GM12878 (cell line): ENCODE measurements at regions not wholly inside any gene's neighbourhood (a gene's known extent, or its start where the extent isn't known, plus 50 kb on each side); places are given as distances from the start of the nearest gene placed in this dataset.

Experiments used
- ATAC-seq: fragments of 200-7000 bp; cut with Tn5 transposase; 3 replicates; pipeline ENCODE4 v1.9.1; 2020; ENCODE audit warnings: mild to moderate bottlenecking, moderate library complexity
- BruUV-seq: library from RNA; stranded (reverse); fragments of 400-500 nt; replicated peaks from 2 replicates; lab custom pipeline; 2021; lab: Mats Ljungman, UMichigan
- CTCF ChIA-PET: fragments of 300-600 bp; sonication (Branson Sonifier 250); formaldehyde crosslinking; extraction: SDS; loops from one replicate; lab custom pipeline; 2021; ENCODE audit warnings: inconsistent platforms; lab: Yijun Ruan, JAX
- POLR2A ChIA-PET: fragments of 350-600 bp; formaldehyde crosslinking; extraction: SDS; loops from one replicate; lab custom pipeline; 2021; ENCODE audit warnings: inconsistent platforms; lab: Charles Lee
- RAD21 ChIA-PET: fragments of 300-600 bp; sonication (Branson Sonifier 250); formaldehyde crosslinking; loops from one replicate; lab custom pipeline; 2023; ENCODE audit warnings: antibody characterized with exemption; ENCODE audit not compliant: unreplicated experiment; lab: Charles Lee
- SMC1A ChIA-PET: fragments of 300-600 bp; sonication (Branson Sonifier 250); formaldehyde crosslinking; loops from one replicate; lab custom pipeline; 2023; ENCODE audit not compliant: unreplicated experiment, uncharacterized antibody; lab: Charles Lee
- DNase-seq: peaks from one replicate; pipeline ENCODE4 v3.0.0-alpha.2; 2011; ENCODE audit warnings: low read depth, low spot score
- FAIRE-seq: peaks from 3 replicates; lab custom pipeline; 2011; peaks lifted over from hg19 to GRCh38; lab: Jason Lieb, UNC
- H2AFZ ChIP-seq: 2 replicates; pipeline ENCODE4 v1.6.0; 2011; ENCODE audit warnings: low read depth, low read length, control low read depth; ENCODE audit not compliant: control insufficient read depth
- H3K27ac ChIP-seq: 2 replicates; pipeline ENCODE4 v1.5.1; 2011; ENCODE audit warnings: control low read depth; ENCODE audit not compliant: control insufficient read depth, insufficient read depth
- H3K27me3 ChIP-seq, 2 experiments: replicated peaks in 1 of 2; 2 replicates each; pipeline versions ENCODE4 v1.6.0 to v1.6.1; 2011; ENCODE audit warnings: low read length in 1 of 2; ENCODE audit not compliant: control insufficient read depth in 2 of 2, insufficient read depth in 2 of 2
- H3K36me3 ChIP-seq, 2 experiments: 2 replicates each; pipeline ENCODE4 v1.5.1; 2011; ENCODE audit warnings: low read length in 1 of 2; ENCODE audit not compliant: control insufficient read depth in 2 of 2, insufficient read depth in 2 of 2
- H3K4me1 ChIP-seq: 2 replicates; pipeline ENCODE4 v1.6.1; 2011; ENCODE audit warnings: mild to moderate bottlenecking, low read length, moderate library complexity, mixed read lengths; ENCODE audit not compliant: control insufficient read depth, insufficient read depth
- H3K4me2 ChIP-seq: 2 replicates; pipeline ENCODE4 v1.6.0; 2011; ENCODE audit warnings: control low read depth; ENCODE audit not compliant: control insufficient read depth, insufficient read depth
- H3K4me3 ChIP-seq: fragments of 200-600 bp; sonication (generic); 2 replicates; pipeline ENCODE4 v1.5.1; 2016
- H3K79me2 ChIP-seq: 2 replicates; pipeline ENCODE4 v1.6.0; 2011; ENCODE audit warnings: low read length; ENCODE audit not compliant: control insufficient read depth, insufficient read depth
- H3K9ac ChIP-seq: 2 replicates; pipeline ENCODE4 v1.8.0; 2011; ENCODE audit warnings: low read length, control low read depth, mixed read lengths; ENCODE audit not compliant: control insufficient read depth, insufficient read depth
- H3K9me3 ChIP-seq: replicated peaks from 3 replicates; pipeline ENCODE4 v1.5.1; 2011; ENCODE audit warnings: mild to moderate bottlenecking, low read length; ENCODE audit not compliant: control insufficient read depth, insufficient read depth
- H4K20me1 ChIP-seq: 2 replicates; pipeline ENCODE4 v1.6.0; 2011; ENCODE audit not compliant: control insufficient read depth, insufficient read depth
- ASH2L ChIP-seq: fragments of 300-600, 200-600 bp; sonication (generic); IDR thresholded peaks from 2 replicates; pipeline ENCODE4 v1.6.1; 2017; ENCODE audit warnings: low read depth, mild to moderate bottlenecking, borderline replicate concordance
- CBFB ChIP-seq: IDR thresholded peaks from 2 replicates; pipeline ENCODE4 v1.6.1; 2016; ENCODE audit warnings: antibody characterized with exemption, low read depth
- E4F1 ChIP-seq: fragments of 450-650 bp; IDR thresholded peaks from 2 replicates; pipeline ENCODE4 v1.6.1; 2018; ENCODE audit warnings: borderline replicate concordance, mild to moderate bottlenecking; ENCODE audit not compliant: partially characterized antibody
- MEF2B ChIP-seq: fragments of 450-650 bp; IDR thresholded peaks from 2 replicates; pipeline ENCODE4 v1.6.1; 2018; ENCODE audit warnings: mild to moderate bottlenecking, moderate library complexity; ENCODE audit not compliant: partially characterized antibody, poor library complexity, severe bottlenecking
- PRDM15 ChIP-seq: fragments of 450-650 bp; formaldehyde crosslinking; IDR thresholded peaks from 2 replicates; pipeline ENCODE4 v1.4.0; 2020; ENCODE audit warnings: mild to moderate bottlenecking, moderate library complexity
- SPI1 ChIP-seq: IDR thresholded peaks from 2 replicates; pipeline ENCODE4 v1.6.1; 2011; ENCODE audit warnings: low read depth, mild to moderate bottlenecking, low read length, moderate library complexity, borderline replicate concordance; ENCODE audit not compliant: insufficient read depth
- TCF3 ChIP-seq: IDR thresholded peaks from 2 replicates; pipeline ENCODE4 v1.6.1; 2012; ENCODE audit warnings: low read depth, mild to moderate bottlenecking, low read length, borderline replicate concordance; ENCODE audit not compliant: insufficient read depth
- WGBS: methylation state at CpG from one replicate; pipeline ENCODE4 v1.1.6; 2016; ENCODE audit warnings: low lambda C conversion rate; ENCODE audit not compliant: insufficient replicate concordance, insufficient coverage; ENCODE audit errors: missing lambda C conversion rate; 5-methylcytosine and 5-hydroxymethylcytosine counted together
- in situ Hi-C: fragments of 300-500 bp; cut with MboI; formaldehyde crosslinking; loops from 9 replicates; pipeline ENCODE4 v1.14.3; 2018; ENCODE audit warnings: mixed read lengths
- intact Hi-C: fragments of 100-400 bp; cut with micrococcal nuclease; formaldehyde crosslinking; loops from one replicate; pipeline ENCODE4 v1.14.2; 2022; ENCODE audit not compliant: unreplicated experiment

GRCh38 chr6:40671694-40672050 is 84.5 kb upstream of the LRFN2 start:
- no peaks in the 10 kb centered on the region for H4K20me1 ChIP-seq
- no peak overlapping the region for H2AFZ ChIP-seq
- H3K27me3 ChIP-seq, result no peaks in the 10 kb centered on the region; a peak in 2 of 4 replicates
- no peak overlapping the region for H3K9ac ChIP-seq
- ATAC-seq (no peak), DNase-seq (no peak), FAIRE-seq (no peak)
- H3K4me3 ChIP-seq, result no peak overlapping the region
- BruUV-seq, result no TSS peak
- intact Hi-C loops (loop anchor here (5.0 kb wide), 1 partner anchor 176 kb away; no protein-coding TSS in a partner anchor), in situ Hi-C loops (no loop called here)
- H3K36me3 ChIP-seq, result no peaks in the 10 kb centered on the region
- ChIA-PET POLR2A (no interaction called here), RAD21 (no interaction called here), CTCF (no interaction called here), SMC1A (no interaction called here)
- no peaks in the 10 kb centered on the region for H3K9me3 ChIP-seq
- no peaks in the 10 kb centered on the region for H3K4me1 ChIP-seq
- H3K79me2 ChIP-seq, result no peaks in the 10 kb centered on the region
- H3K27ac ChIP-seq, result no peak overlapping the region
- 39% methylated on average over 3 of the region's 3 CpGs for WGBS
- H3K4me2 ChIP-seq, result no peak overlapping the region
- TF ChIP-seq PRDM15 (CRISPR knock-in tag) (no peak), ASH2L (no peak), TCF3 (no peak), CBFB (no peak), SPI1 (no peak), E4F1 (no peak), MEF2B (no peak)
- TF ChIP-seq, all 136 proteins: peak for 0
